NB4 (cell line): ENCODE measurements at regions not wholly inside any gene's neighbourhood (a gene's known extent, or its start where the extent isn't known, plus 50 kb on each side); places are given as distances from the start of the nearest gene placed in this dataset.

Source experiments
- MYC ChIP-seq: IDR thresholded peaks from 2 replicates; pipeline ENCODE4 v1.6.1; 2011; ENCODE audit warnings: low read depth, low read length
- POLR2A ChIP-seq: IDR thresholded peaks from 2 replicates; pipeline ENCODE4 v1.6.1; 2011; ENCODE audit warnings: mild to moderate bottlenecking; ENCODE audit not compliant: insufficient read length; ENCODE audit errors: extremely low read depth
- TF ChIP-seq, protein P1 (sequence below): IDR thresholded peaks from one replicate; pipeline ENCODE4 v1.5.1; 2012; ENCODE audit warnings: low read depth, low read length
- TF ChIP-seq, protein P2 (sequence below): IDR thresholded peaks from 2 replicates; pipeline ENCODE4 v1.6.1; 2011; ENCODE audit warnings: low read depth, low read length

DNA sequence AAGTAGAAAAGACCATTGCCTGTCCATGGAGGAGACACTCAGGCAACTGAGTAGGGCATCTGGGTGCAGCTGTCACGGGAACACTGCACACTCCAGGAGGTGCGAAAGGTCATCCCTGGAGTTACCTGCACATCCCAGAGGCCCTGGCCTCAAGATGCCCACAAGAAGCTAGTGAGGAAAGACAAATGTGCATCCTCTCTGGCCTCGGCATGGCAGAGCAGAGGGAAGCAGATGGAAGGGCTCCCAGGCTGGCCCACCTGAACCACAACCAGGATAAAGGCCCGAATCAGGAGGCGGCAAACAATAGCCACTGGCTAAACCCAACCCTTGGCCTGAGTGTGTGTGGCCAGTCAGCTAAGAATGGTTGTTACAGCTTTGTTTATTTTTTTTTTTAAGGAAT lies 231.7 kb downstream of the SYK start:
- TF ChIP-seq, protein P1, sequence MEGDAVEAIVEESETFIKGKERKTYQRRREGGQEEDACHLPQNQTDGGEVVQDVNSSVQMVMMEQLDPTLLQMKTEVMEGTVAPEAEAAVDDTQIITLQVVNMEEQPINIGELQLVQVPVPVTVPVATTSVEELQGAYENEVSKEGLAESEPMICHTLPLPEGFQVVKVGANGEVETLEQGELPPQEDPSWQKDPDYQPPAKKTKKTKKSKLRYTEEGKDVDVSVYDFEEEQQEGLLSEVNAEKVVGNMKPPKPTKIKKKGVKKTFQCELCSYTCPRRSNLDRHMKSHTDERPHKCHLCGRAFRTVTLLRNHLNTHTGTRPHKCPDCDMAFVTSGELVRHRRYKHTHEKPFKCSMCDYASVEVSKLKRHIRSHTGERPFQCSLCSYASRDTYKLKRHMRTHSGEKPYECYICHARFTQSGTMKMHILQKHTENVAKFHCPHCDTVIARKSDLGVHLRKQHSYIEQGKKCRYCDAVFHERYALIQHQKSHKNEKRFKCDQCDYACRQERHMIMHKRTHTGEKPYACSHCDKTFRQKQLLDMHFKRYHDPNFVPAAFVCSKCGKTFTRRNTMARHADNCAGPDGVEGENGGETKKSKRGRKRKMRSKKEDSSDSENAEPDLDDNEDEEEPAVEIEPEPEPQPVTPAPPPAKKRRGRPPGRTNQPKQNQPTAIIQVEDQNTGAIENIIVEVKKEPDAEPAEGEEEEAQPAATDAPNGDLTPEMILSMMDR = no peak
- TF ChIP-seq POLR2A (no peak), MYC (no peak)
- TF ChIP-seq, protein P2, sequence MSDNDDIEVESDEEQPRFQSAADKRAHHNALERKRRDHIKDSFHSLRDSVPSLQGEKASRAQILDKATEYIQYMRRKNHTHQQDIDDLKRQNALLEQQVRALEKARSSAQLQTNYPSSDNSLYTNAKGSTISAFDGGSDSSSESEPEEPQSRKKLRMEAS = no peak
